Hindlimb muscle (tissue), 1 donor: ENCODE measurements at regions not wholly inside any gene's neighbourhood (a gene's known extent, or its start where the extent isn't known, plus 50 kb on each side); places are given as distances from the start of the nearest gene placed in this dataset.

Source experiments
- DNase-seq: peaks from one replicate; pipeline ENCODE4 v3.0.0-alpha.2; 2013

GRCh38 chr13:107299717-107300116 lies 731.8 kb upstream of the ARGLU1 start:
- no peak for DNase-seq

DNA sequence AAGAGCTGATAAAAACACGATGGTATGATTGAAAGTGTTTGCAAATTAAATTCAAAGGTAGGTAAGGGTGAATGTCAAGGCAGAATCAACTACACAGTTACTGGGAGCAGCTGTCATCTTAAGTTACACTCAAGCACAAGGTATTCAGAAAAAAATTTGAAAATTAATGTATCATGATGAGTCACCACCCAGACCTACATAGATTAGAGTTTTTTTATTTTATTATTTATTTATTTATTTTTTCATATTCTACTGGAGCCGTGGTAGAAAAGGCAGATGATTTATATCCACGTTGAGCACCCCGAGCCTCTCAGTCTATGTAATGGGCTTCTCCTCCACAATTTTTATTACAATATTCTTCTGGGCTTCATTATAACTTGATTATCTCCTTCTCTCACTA lies 728.9 kb upstream of the ARGLU1 start:
- no peak for DNase-seq

- no peak for DNase-seq
These were observed 727.6 kb upstream of the ARGLU1 start for GRCh38 chr13:107295416-107296140.

GRCh38 chr13:107293924-107294323 lies 726.0 kb upstream of the ARGLU1 start:
- no peak for DNase-seq

DNA sequence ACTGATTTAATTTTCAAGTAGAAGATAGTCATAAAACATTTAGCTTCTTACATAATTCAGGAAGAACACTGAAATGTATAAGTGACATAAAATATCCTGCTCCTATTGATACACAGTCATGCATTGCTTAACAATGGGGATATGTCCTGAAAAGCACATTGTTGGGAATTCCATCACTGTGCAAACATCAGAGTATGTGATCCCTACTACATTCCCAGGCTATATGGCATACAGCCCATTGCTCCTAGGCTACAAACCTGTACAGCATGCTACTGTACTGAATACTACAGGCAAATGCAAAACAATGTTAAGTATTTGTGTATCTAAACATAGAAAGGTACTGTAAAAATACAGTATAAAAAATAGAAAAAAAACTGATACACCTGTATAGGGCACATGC lies 723.9 kb upstream of the ARGLU1 start:
- DNase-seq: no peak

DNA sequence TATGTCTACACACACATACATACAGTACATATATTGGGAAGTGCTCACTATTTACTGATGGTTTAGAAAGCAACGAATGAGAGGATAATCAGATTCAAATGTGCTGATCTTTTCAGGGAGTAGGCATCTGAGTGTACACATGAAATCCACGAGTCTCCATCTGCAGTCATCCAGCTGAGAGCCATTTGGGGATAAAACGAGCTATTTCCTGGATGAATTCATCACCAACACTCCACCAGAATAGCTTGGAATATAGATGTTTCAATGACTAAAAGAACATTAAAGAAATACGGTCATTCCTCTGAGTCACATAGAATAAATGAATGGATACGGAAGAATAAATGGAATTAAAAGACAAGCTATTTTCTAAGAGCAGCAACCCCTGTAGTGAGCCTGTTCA lies 721.6 kb upstream of the ARGLU1 start:
- no peak for DNase-seq

DNA sequence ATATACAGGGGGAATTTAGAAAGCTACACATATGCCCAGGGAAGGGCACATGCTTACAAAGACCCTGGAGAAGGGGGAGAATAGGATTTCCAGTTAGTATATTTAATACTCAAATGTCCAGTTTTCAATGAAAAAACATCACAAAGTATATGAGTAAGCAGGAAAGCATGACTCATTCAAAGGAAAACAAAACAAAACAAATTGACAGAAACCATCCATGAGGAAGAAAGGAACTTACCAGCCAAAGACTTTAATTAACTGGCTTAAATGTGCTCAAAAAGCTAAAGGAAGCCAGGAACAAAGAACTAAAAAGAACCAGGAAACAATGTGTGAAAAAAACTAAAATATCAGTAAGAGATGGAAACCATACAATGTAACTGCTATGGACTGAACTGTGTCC lies 716.2 kb upstream of the ARGLU1 start:
- no peak for DNase-seq

GRCh38 chr13:107277911-107278310 lies 710.0 kb upstream of the ARGLU1 start:
- DNase-seq: no peak

DNA sequence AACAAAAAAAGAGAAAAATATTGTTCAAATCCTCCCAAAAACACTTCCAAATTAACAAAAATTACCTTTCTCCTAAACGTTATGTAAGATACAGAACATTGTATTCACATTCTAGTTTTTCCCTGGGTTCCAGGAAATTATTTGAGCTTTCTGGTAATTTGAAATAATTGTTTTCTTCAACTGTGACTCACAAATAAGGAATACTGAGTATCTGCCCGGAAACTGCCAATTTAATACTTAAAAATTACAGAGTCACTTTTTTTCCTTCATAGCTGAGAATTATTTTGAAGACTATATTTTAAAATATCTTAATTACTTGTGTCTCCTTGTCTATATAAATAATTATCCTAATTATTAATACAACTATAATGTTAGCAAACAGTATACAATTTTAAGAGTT lies 709.0 kb upstream of the ARGLU1 start:
- DNase-seq: no peak

GRCh38 chr13:107275945-107276614 lies 708.1 kb upstream of the ARGLU1 start:
- DNase-seq: no peak

DNA sequence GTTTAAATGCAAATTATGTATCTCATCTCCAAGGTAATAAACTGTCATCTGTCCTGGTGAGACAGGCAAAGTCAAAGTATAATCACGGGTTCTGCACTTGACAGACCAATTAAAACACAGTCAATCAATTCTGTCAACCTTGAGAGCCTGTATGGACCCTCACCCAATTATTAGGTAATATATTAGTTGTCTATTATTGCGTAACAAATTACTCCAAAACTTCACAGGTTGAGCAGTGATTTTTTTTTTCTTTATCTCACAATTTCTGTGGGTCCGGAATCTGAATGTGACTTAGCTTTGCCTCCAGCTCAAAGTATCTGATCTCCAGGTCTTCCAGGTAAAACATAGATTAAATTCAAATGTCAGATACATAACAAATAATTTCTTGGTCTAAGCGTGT lies 707.4 kb upstream of the ARGLU1 start:
- no peak for DNase-seq

DNA sequence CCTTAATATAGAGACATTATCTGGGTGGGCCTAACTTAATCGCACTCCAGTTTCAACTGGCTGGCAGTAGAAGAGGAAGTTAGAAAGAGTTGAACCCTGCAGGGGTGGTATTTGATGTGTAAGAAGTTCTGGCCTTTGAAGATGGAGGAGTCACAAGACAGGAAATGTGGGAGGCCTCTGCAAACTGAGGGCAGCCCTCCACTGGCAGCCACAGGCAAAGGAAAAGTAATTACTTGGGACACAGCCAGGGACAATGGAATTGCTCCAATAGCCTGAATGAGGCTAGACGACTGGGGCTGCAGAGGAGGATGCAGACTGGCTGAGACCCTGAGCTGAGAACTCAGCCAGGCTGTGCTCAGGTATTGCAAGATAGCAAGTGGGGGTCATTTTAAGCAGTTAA lies 703.3 kb upstream of the ARGLU1 start:
- peak; percentile 4 for DNase-seq

GRCh38 chr13:107266657-107267056 lies 698.7 kb upstream of the ARGLU1 start:
- DNase-seq: no peak

DNA sequence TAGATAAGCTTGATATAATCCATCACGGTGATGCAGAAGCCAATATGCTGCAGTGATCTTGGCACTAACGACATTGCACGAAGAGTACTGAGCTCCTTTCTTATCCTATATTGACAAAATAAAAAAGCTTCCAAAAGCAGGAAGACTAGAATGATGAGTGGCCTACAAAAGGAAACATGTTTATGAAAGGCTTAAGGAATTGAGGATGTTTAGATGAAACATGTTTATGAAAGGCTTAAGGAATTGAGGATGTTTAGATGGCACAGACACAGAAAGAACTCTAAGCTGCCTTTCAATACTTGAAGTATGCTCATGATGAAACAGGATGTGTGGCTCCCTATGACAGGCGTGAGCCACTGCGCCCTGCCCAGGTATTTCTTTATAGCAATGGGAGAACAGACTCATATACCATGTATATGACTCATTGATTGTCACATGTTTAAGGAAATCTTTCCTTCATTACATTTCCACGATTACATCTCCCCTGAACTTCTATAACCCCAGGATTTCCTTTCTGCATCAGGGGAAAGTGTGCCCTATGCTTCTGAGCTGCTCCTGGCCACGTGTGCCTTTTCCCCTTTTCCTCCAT lies 690.8 kb upstream of the ARGLU1 start:
- no peak for DNase-seq

DNA sequence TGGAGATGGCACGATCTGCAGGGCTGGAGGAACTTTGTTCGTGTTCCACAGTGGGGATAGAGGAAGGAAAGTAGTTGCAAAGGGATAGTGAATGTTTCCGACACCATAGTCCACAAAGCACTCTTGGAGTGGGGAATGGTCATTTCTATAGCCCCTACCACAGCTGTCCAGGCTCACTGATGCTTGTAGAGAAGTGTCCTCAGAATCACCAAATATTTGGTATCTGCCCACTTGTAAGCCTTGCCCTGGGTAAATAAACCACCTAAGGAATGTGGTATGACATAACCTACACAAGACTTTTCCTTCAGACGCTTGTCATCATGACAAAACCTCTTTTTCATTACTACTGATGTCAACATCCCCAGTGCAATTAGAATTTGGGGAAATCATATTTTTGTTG lies 686.5 kb upstream of the ARGLU1 start:
- DNase-seq: no peak

DNA sequence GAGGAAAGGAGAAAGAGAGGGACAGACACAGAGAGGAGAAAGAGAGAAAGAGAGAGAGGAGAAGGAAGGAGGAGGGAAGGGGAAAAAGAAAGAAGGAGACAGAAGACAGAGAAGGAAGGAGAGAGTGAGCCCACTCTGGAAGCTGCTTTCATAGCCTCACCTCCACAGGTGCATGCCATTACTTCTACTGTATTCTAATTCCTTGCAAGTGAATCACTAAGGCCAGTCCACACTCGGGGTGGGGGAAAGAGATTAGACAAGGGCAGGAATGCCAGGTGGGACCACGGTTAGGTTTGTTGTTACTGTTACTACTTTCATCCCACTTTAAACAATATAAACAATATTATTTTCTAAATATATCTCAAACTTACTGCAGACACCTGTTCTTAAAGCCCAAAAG lies 684.5 kb upstream of the ARGLU1 start:
- no peak for DNase-seq

DNA sequence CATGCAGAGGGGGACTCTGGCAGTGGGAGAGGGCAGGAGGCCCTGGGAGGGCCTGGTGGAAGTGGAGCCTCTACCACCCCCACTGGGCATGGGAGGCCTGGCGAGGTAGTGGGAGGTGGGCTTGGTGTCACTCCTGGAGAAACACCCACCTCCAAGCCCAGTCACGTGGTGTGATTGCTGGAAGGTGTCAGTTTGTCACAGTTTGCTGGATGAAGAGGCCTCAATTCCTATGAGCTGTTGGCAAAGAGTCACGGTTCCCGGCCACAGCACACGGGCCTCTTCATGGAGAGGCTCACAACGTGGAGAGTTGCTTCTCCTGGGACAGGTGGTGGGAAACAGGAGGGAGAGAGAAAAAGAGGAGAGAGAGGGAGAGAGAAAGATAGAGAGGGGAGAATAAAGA lies 684.1 kb upstream of the ARGLU1 start:
- DNase-seq: no peak

DNA sequence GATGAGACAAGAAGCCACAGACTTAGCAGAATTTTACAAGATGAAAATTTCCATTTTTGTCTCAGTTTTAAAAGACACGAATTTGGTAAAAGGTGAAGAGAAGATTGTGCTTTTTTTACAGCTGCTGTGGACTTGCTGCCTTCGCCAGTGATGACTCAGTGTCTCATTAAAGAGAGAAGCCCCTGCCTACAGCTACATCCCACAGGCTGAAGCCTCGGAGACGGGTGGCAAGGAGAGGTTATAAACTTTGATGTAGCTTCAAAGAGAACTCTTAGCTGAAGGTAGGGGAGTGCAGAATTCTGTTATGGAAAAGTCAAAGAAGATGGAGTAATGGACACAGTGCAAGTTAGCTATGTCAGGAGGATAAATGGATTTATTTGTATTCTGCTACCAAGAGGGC lies 683.4 kb upstream of the ARGLU1 start:
- DNase-seq: no peak

GRCh38 chr13:107250628-107251027 lies 682.7 kb upstream of the ARGLU1 start:
- no peak for DNase-seq

- DNase-seq: no peak
These were observed 676.3 kb upstream of the ARGLU1 start for GRCh38 chr13:107244241-107244640.

- no peak for DNase-seq
These were observed 674.2 kb upstream of the ARGLU1 start for GRCh38 chr13:107242138-107242537.

- no peak for DNase-seq
These were observed 673.4 kb upstream of the ARGLU1 start for GRCh38 chr13:107241381-107241780.

DNA sequence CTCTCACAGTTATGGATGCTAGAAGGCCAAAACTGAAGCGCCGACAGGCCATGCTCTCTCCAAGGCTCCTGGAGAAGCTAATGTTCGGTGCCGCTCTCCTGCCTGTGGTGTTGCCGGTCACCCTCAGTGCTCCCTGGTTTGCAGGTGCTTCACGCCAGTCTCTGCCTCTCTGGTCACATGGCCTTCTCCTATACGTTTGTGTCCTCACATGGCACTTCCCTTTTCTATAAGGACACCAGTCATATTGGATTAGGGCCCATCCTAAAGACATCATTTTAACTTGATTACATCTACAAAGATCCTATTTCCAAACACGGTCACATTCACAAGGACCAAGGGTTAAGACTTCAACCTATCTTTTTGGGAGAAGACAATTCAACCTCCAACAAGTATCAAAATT lies 671.3 kb upstream of the ARGLU1 start:
- no peak for DNase-seq

DNA sequence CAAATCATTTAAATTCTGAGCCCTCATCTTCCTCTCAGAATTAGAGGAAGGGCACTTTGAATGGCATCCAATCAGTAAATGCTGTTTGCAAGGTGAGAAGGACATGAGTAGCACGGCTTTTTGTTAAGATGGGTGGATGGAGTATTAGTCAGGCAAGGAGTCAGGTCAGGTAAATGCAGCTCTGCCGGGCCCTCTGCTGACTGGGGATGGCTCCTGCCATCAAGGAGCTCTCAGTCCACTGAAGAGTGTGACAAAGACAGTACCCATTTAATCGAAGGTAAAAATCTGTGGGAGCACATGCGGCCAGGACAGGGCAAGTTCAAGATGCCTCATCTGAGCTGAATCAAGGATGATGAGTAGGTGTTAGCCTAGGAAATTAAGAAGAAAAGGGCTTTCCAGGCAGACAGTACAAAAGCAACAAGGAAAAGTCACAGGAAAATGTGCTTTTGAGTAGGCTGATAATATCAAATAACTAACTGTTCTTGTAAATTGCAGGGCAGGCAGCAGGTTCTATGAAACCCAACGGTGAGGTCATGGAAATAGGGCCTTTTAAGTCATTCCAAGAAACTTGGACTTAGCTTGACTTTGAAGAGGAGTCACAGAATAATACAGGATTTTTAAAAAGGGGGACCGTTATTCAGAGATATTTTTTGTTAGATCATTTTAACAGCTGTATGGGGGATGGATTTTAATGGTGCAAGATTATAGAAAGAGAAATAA lies 670.5 kb upstream of the ARGLU1 start:
- DNase-seq: peak; percentile 26
